Activated CD8-positive, alpha-beta memory T cell treated with anti-CD3 and anti-CD28 coated beads, Interleukin-2, amount 50 U/mL, for 48 hours (primary cell): ENCODE measurements at regions not wholly inside any gene's neighbourhood (a gene's known extent, or its start where the extent isn't known, plus 50 kb on each side); places are given as distances from the start of the nearest gene placed in this dataset.
"Not testable (repeated sequence)": the region's sequence is repeated elsewhere in the genome, so short reads cannot be mapped to it uniquely, and the experiment has no call there.

Experiments used
- DNase-seq: peaks from one replicate; pipeline ENCODE4 v3.0.0-alpha.2; 2020

DNA sequence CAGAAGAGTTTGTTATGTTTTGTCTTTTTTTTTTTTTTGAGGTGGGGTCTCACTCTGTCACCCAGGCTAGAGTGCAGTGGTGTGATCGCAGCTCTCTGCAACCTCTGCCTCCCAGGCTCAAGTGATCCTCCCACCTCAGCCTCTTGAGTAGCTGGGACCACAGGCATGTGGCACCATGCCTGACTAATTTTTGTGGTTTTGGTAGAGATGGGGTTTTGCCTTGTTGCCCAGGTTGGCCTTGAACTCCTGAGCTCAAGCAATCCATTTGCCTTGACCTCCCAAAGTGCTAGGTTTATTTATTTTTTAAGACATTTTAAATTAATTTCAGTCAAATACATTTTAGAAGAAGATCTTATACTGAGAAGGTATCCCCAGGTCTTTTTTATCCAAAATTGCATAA lies 366.7 kb downstream of the KCNJ2 start:
- no peak for DNase-seq

DNA sequence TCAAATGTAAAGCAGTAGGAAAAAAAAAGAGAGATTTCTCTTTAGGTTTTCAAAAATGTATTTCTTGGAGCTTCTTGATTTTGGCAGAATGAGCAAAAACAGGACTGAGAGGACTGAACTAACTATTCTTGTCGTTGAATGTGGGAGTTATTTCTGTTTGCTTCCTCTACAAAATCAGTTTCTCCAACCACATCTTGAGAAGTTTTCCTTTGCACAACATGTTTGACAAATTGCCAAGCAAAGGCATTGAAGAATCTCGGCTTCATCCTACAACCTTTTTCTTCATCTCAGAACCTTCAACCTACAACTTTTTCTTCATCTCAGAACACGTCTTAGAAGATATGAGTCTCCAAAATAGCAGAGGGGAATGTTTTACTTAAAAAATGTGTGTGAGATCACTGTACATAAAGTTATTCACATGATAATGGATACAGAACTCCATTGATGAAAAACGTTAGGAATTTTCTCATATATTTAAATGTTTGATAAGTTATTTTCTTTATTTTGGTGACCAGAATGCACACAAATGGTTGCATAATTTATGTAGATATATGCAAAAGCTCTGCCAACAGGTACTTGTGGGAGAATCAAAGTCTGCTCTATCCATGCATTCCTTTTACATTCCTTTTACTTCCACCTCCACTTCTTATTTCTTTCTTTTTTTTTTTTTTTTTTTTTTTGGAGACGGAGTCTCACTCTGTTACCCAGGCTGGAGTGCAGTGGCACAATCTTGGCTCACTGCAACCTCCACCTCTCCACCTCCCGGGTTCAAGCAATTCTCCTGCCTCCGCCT lies 370.0 kb downstream of the KCNJ2 start:
- DNase-seq: no peak

DNA sequence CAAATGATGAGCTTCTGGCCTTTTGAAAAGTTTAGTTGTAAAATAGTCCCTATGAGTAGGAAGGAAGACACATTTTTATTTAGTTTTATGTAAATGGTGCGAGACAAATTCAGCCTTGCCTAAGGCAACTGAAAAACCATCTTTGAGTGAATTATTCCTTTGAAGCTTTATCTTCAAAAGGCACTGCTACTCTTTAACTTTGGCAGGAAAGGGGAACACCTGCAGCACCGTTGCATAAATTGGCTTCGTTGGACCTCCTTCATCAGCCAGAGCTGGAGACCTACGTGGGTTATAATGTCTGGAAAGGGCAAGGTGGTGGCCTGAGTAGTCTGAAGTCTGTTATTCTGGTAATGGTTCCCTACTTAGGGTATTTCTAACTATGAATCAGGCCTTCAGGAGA lies 373.5 kb downstream of the KCNJ2 start:
- no peak for DNase-seq

GRCh38 chr17:70544317-70544716 lies 375.0 kb downstream of the KCNJ2 start:
- no peak for DNase-seq

DNA sequence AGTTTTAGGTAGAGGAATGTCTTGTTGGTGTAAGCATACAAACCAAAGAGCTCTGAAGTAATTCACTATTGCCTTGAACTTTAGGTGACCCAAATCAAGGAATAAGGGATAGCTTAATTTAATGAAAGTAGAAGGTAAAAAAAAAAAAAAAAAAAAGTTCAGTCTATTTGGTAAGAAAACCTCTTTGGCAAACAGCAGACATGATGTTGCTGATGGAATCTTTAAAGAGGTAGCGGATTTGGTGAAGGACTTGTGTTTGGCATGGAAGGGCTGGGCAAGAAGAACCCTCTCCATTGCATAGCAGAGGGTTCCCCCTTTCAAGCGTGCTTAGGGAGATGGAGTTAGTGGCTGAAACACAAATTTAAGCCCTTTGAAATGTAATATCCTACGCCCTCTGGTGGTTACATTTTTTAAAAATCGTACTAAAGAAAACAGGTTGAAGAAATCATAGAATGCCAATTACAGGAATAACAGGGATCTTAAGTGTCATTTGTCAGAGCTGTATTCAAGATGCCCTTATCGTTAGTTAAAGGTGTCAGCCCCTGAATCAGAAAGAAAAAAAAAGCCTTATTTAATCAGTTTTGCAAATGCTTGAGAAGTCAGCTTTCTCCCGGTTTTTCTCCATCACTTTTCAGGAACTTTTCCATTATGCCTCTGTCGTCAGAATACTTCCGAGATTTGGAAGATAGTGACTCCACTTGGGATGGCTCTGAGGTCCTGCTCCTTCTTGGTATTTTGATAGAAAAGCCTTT lies 383.1 kb downstream of the KCNJ2 start:
- DNase-seq: no peak

DNA sequence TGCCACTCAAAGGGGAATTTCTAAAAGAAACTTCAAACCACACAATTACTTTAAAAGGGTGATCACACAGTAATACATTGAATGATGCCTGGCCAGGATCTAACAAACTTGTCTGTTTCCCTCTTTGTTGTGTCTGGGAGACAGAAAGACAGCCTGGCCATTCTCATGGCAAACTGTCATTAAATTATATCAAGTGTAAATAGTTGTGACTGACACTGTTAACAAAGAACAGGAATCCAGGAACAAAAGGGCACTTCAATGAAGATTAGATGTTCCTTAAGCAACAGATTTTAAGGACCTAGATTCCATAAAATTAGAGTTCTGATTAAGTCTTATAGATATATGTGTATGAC lies 383.6 kb downstream of the KCNJ2 start:
- no peak for DNase-seq

DNA sequence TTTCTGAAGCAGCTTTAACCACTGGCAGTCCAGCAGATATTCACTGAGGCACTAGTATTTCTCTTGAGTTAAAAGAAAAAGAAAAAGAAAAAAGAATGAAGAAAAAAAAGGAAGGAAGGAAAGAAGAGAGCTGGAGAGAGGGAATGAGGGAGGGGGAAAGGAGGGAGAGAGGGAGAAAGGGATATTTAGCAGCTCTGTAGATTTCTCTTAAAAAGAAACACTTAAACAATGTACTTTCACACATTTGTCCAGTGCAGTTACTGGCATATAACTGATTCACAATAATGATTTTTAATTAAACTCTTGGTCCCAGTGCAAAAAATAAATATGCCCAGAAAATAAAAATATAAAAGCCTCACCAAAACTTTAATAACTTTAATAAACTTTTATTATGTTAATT lies 386.4 kb downstream of the KCNJ2 start:
- DNase-seq: no peak

DNA sequence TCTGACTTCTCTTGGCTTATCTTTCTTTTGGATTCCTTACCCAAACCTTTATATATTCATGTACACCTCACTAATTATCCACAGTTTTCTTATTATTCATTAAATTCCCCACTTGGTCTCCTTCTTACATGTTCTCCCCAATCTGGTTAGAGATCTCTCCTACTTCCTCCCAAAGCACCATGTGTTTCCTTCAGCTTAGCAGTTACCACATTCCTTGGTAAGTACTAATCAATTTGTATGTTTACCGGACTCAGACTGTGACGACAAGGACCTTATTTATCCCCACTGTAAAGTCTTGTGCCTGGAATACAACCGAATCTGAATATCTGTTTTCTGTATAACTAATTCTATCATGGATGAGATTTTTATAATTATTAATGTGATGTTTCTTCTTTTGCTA lies 389.5 kb downstream of the KCNJ2 start:
- DNase-seq: no peak

DNA sequence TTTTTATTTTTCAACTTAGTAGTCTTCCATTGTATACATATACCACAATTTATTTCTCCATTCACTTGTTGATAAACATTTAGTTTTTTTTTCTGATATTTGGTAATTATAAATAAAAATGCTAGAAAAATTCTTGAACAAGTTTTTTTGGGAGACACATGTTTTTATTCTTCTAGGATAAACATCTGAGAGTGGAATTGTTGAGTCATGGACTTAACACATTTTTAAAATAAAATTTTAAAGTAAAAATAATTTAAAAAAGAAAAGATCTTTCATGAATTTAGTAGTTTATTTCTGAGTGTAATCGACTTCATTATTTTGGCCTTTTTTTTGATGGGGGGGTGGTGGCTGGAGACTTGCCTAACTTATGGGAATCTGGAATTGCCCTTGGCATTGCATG lies 391.1 kb downstream of the KCNJ2 start:
- DNase-seq: no peak

- DNase-seq: no peak
Measured at GRCh38 chr17:70562137-70562536, 392.8 kb downstream of the KCNJ2 start.

DNA sequence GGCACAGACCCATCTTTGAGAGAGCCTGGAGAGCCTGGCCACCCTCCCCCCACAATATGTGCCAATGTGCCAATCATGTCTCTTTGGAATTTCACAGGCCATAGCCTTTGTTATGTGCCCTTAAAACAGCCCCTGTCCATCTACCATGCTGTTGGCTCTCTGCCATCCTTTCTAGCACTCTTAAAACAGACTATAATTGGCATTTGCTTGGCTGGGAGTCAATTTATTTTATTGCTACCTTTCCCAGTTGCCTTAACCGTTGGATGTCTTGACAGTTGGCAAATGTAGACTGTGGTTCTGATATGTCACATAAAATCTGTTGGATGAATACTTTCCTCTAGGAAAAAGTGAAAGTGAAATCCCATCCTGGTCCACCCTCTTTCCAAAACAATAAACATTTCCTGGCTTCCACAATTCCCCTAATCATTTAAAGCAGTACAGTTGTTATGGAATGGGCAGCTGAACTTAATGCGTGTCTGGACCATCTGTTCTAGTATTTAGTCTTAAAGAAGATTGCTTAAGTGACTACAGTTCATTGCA lies 394.0 kb downstream of the KCNJ2 start:
- no peak for DNase-seq

GRCh38 chr17:70564006-70564620 lies 394.8 kb downstream of the KCNJ2 start:
- DNase-seq: no peak

- DNase-seq: no peak
Measured at GRCh38 chr17:70569128-70569527, 399.8 kb downstream of the KCNJ2 start.

- no peak for DNase-seq
Measured at GRCh38 chr17:70577456-70577855, 408.1 kb downstream of the KCNJ2 start.

GRCh38 chr17:70581459-70581858 lies 412.1 kb downstream of the KCNJ2 start:
- DNase-seq: no peak

GRCh38 chr17:70582777-70583176 lies 413.4 kb downstream of the KCNJ2 start:
- DNase-seq: no peak

DNA sequence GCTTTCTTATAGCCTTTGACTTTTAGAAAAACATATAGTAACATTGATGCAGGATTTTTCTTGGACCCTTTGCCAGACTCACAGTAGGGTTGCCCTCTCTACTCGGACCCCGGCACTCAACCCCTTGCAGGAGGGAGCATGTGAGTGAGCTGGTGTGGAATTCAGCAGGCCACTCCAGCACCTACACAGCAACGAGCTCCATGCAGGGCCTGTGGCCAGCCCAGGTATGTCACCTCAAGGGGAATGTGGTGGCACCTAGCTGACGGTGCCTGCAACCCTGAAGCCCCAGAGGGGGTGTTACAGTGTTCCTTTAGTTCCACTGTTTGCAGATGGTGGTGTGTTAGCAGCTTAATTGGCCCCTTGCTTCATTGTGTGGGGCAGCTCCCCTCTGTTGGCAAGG lies 414.9 kb downstream of the KCNJ2 start:
- no peak for DNase-seq

- no peak for DNase-seq
Measured at GRCh38 chr17:70588003-70588402, 418.7 kb downstream of the KCNJ2 start.

DNA sequence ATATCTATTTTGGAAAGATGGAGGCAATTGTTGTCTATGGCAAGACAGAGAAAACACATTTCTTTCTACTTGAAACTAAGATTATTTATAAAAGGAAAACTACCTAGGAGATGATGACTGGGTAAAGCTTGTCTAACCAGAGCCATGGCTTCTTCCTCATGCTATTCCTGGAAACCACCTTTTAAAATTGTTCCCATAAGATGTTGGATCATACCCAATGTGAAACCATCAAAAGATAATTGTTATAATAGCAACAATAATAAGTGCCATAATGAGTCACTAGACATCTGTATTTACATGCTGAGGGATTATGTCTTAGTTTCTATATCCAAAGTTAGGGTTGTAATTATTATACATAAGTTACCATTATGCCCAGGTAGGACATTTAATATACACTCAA lies 428.4 kb downstream of the KCNJ2 start:
- DNase-seq: no peak

- no peak for DNase-seq
Measured at GRCh38 chr17:70599198-70599597, 429.9 kb downstream of the KCNJ2 start.

GRCh38 chr17:70599945-70600344 lies 430.6 kb downstream of the KCNJ2 start:
- DNase-seq: not testable (repeated sequence)

DNA sequence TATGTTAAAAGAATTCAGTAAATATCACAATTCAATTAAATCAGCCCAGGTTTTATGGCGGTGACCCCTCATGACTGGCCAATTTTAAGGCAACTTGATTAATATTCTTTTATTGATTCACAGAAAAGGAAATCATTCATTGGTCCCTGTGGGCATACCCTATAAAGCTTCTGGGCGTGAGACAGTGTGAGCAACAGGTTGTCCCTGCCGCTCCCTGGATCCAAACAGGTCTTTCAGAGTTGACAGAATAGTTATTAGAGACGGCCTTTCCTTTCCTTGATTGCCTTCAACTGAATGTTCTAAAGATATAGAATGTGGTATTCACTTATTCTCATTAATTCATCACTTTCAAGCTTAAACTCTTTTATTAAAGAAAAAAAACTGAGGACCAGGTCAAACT lies 433.9 kb downstream of the KCNJ2 start:
- no peak for DNase-seq

DNA sequence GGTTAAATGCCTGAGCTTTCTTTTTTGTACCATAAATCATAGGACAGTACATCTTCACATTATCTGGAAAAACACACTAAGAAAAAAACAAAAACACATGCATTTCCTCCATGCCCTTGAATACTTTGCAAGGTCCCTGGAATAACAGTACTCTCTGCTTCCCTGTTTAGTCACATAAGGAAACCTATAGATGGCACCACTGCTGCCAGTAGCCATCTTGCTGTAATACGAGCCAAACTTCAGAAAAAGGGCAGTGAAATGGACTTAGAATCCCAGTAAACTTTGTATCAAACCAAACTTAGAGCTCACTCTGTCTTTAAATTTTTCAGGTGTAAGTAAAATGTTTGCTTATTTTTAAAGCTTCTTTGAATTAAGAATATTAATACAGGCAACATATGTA lies 435.5 kb downstream of the KCNJ2 start:
- DNase-seq: no peak

DNA sequence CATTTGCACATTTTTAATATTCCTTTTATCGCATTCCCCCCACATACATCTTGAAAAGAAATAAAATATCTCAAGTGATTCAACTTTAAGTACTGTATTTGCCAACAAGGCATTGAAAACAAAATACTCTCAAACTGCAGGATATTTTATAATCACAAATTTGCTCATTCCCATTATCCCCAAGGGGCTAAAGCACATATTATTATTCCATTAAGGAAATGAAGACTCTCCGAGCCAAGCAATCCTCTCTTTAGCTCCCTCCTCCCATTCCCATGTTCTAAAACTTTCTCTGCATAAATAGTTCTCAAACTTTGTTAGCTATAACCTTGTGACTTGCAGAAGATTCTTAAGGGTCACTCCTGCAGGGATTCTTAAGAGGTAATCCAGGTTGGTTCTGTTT lies 436.8 kb downstream of the KCNJ2 start:
- no peak for DNase-seq
